NCI-H146 (cell line): ENCODE measurements at regions not wholly inside any gene's neighbourhood (a gene's known extent, or its start where the extent isn't known, plus 50 kb on each side); places are given as distances from the start of the nearest gene placed in this dataset.

Source experiments
- DNase-seq: peaks from one replicate; lab custom pipeline; 2025; lab: John Stamatoyannopoulos, UW

GRCh38 chr15:38647683-38648082 is 83.1 kb upstream of the RASGRP1 start:
- no peak for DNase-seq

GRCh38 chr15:38648121-38648843 is 83.7 kb upstream of the RASGRP1 start:
- no peak for DNase-seq

- no peak for DNase-seq
Observed at GRCh38 chr15:38650384-38650783, 85.8 kb upstream of the RASGRP1 start.

GRCh38 chr15:38650936-38651327 is 86.3 kb upstream of the RASGRP1 start:
- no peak for DNase-seq

GRCh38 chr15:38651328-38652038 is 86.9 kb upstream of the RASGRP1 start:
- DNase-seq = no peak

GRCh38 chr15:38652183-38652794 is 87.7 kb upstream of the RASGRP1 start:
- DNase-seq = no peak

- no peak for DNase-seq
Observed at GRCh38 chr15:38652998-38653397, 88.4 kb upstream of the RASGRP1 start.

GRCh38 chr15:38658431-38658830 is 93.8 kb upstream of the RASGRP1 start:
- no peak for DNase-seq

GRCh38 chr15:38660738-38661137 is 96.1 kb upstream of the RASGRP1 start:
- no peak for DNase-seq

GRCh38 chr15:38662033-38662802 is 97.6 kb upstream of the RASGRP1 start:
- DNase-seq = no peak

GRCh38 chr15:38662805-38663204 is 98.2 kb upstream of the RASGRP1 start:
- no peak for DNase-seq

GRCh38 chr15:38665586-38666305 is 101.1 kb upstream of the RASGRP1 start:
- DNase-seq = no peak

- no peak for DNase-seq
Observed at GRCh38 chr15:38666865-38667510, 102.4 kb upstream of the RASGRP1 start.

GRCh38 chr15:38667890-38668850 is 103.6 kb upstream of the RASGRP1 start:
- no peak for DNase-seq

- no peak for DNase-seq
Observed at GRCh38 chr15:38668898-38669391, 104.3 kb upstream of the RASGRP1 start.

GRCh38 chr15:38670128-38671005 is 105.8 kb upstream of the RASGRP1 start:
- DNase-seq = no peak

- DNase-seq = no peak
Observed at GRCh38 chr15:38671006-38671387, 106.4 kb upstream of the RASGRP1 start.

GRCh38 chr15:38671675-38672254 is 107.2 kb upstream of the RASGRP1 start:
- no peak for DNase-seq

- DNase-seq = no peak
Observed at GRCh38 chr15:38672273-38672672, 107.7 kb upstream of the RASGRP1 start.
